ENCODE measurements at regions not wholly inside any gene's neighbourhood (a gene's known extent, or its start where the extent isn't known, plus 50 kb on each side); places are given as distances from the start of the nearest gene placed in this dataset.

GRCh38 chr1:47562799-47563198 lies 125.0 kb downstream of the FOXD2 start:
- no peaks in the 10 kb centered on the region; the same call in 1 of the 2 replicates for H3K27me3 ChIP-seq (replicated peaks; ENCODE audit: control insufficient read depth, insufficient read depth, low read length)
- H3K4me3 ChIP-seq (replicated peaks; ENCODE audit: low read depth, low read length), result no peak overlapping the region
- DNase-seq (ENCODE audit: extremely low read depth, insufficient read length), result no peak
- H3K36me3 ChIP-seq (ENCODE audit: control insufficient read depth, insufficient read depth, low read length), result no peaks in the 10 kb centered on the region
- TF ChIP-seq CTCF (IDR thresholded peaks at IDR 0.05; ENCODE audit: insufficient read depth, low read length, poor library complexity, severe bottlenecking), result no peak

- no peaks in the 10 kb centered on the region; the same call in 1 of the 2 replicates for H3K27me3 ChIP-seq (replicated peaks; ENCODE audit: control insufficient read depth, insufficient read depth, low read length)
- no peak overlapping the region for H3K4me3 ChIP-seq (replicated peaks; ENCODE audit: low read depth, low read length)
- no peak for DNase-seq (ENCODE audit: extremely low read depth, insufficient read length)
- no peak for TF ChIP-seq CTCF (IDR thresholded peaks at IDR 0.05; ENCODE audit: insufficient read depth, low read length, poor library complexity, severe bottlenecking)
- H3K36me3 ChIP-seq (ENCODE audit: control insufficient read depth, insufficient read depth, low read length), result no peaks in the 10 kb centered on the region
These were observed 125.4 kb downstream of the FOXD2 start for GRCh38 chr1:47563201-47563600.

- DNase-seq (ENCODE audit: extremely low read depth, insufficient read length), result no peak
- Histone ChIP-seq H3K36me3 (ENCODE audit: control insufficient read depth, insufficient read depth, low read length) (no peaks in the 10 kb centered on the region), H3K4me3 (replicated peaks; ENCODE audit: low read depth, low read length) (no peak overlapping the region), H3K27me3 (replicated peaks; ENCODE audit: control insufficient read depth, insufficient read depth, low read length) (no peaks in the 10 kb centered on the region; the same call in 1 of the 2 replicates)
- TF ChIP-seq CTCF (IDR thresholded peaks at IDR 0.05; ENCODE audit: insufficient read depth, low read length, poor library complexity, severe bottlenecking), result no peak
These were observed 126.7 kb downstream of the FOXD2 start for GRCh38 chr1:47564570-47564969.

- no peak overlapping the region for H3K4me3 ChIP-seq (replicated peaks; ENCODE audit: low read depth, low read length)
- TF ChIP-seq CTCF (IDR thresholded peaks at IDR 0.05; ENCODE audit: insufficient read depth, low read length, poor library complexity, severe bottlenecking), result no peak
These were observed 127.2 kb downstream of the FOXD2 start for GRCh38 chr1:47565092-47565491.

GRCh38 chr1:47565676-47566075 lies 127.8 kb downstream of the FOXD2 start:
- Histone ChIP-seq H3K36me3 (ENCODE audit: control insufficient read depth, insufficient read depth, low read length) (no peaks in the 10 kb centered on the region), H3K27me3 (replicated peaks; ENCODE audit: control insufficient read depth, insufficient read depth, low read length) (no peaks in the 10 kb centered on the region; the same call in 1 of the 2 replicates), H3K4me3 (replicated peaks; ENCODE audit: low read depth, low read length) (no peak overlapping the region)
- no peak for DNase-seq (ENCODE audit: extremely low read depth, insufficient read length)
- TF ChIP-seq CTCF (IDR thresholded peaks at IDR 0.05; ENCODE audit: insufficient read depth, low read length, poor library complexity, severe bottlenecking), result no peak

More at GRCh38 chr1:47565092-47565491, 127.2 kb downstream of the FOXD2 start:
- H3K27me3 ChIP-seq (replicated peaks; ENCODE audit: control insufficient read depth, insufficient read depth, low read length), result no peaks in the 10 kb centered on the region; the same call in 1 of the 2 replicates
- H3K36me3 ChIP-seq (ENCODE audit: control insufficient read depth, insufficient read depth, low read length), result no peaks in the 10 kb centered on the region
- no peak for DNase-seq (ENCODE audit: extremely low read depth, insufficient read length)

- no peaks in the 10 kb centered on the region for H3K36me3 ChIP-seq (ENCODE audit: control insufficient read depth, insufficient read depth, low read length)
- H3K27me3 ChIP-seq (replicated peaks; ENCODE audit: control insufficient read depth, insufficient read depth, low read length), result no peaks in the 10 kb centered on the region; the same call in 1 of the 2 replicates
- TF ChIP-seq CTCF (IDR thresholded peaks at IDR 0.05; ENCODE audit: insufficient read depth, low read length, poor library complexity, severe bottlenecking), result no peak
- no peak for DNase-seq (ENCODE audit: extremely low read depth, insufficient read length)
- H3K4me3 ChIP-seq (replicated peaks; ENCODE audit: low read depth, low read length), result no peak overlapping the region
These were observed 130.9 kb downstream of the FOXD2 start for GRCh38 chr1:47568763-47569162.
